ENCODE measurements at regions not wholly inside any gene's neighbourhood (a gene's known extent, or its start where the extent isn't known, plus 50 kb on each side); places are given as distances from the start of the nearest gene placed in this dataset.

- H3K36me3 ChIP-seq (ENCODE audit: control insufficient read depth, insufficient read depth, low read length), result peaks cover 51% of the 10 kb centered on the region
- POLR2A ChIA-PET, result no interaction called here
Measured at GRCh38 chr2:120985174-120985996, 249.7 kb downstream of the GLI2 start.

GRCh38 chr2:120985997-120986651 is 250.5 kb downstream of the GLI2 start:
- CTCF ChIA-PET, result no interaction called here
- POLR2A ChIA-PET, result no interaction called here
- no peak for DNase-seq (ENCODE audit: low read depth)
- H3K4me3 ChIP-seq (ENCODE audit: low read depth, low read length), result no peak overlapping the region
- H3K27me3 ChIP-seq (ENCODE audit: control insufficient read depth, insufficient read depth, low read length), result no peaks in the 10 kb centered on the region
- H3K36me3 ChIP-seq (ENCODE audit: control insufficient read depth, insufficient read depth, low read length), result peaks cover 52% of the 10 kb centered on the region
- TF ChIP-seq CTCF (IDR thresholded peaks at IDR 0.05; ENCODE audit: insufficient read depth, low read depth, low read length), result no peak

More at GRCh38 chr2:120985174-120985996, 249.7 kb downstream of the GLI2 start:
- TF ChIP-seq CTCF (IDR thresholded peaks at IDR 0.05; ENCODE audit: insufficient read depth, low read depth, low read length), result no peak
- DNase-seq (ENCODE audit: low read depth), result no peak
- Histone ChIP-seq H3K4me3 (ENCODE audit: low read depth, low read length) (no peak overlapping the region), H3K27me3 (ENCODE audit: control insufficient read depth, insufficient read depth, low read length) (no peaks in the 10 kb centered on the region)
- CTCF ChIA-PET, result interaction anchor here (0.8 kb wide), 1 partner anchor 289 kb away, joined by 3 read pairs; no protein-coding TSS in a partner anchor

DNA sequence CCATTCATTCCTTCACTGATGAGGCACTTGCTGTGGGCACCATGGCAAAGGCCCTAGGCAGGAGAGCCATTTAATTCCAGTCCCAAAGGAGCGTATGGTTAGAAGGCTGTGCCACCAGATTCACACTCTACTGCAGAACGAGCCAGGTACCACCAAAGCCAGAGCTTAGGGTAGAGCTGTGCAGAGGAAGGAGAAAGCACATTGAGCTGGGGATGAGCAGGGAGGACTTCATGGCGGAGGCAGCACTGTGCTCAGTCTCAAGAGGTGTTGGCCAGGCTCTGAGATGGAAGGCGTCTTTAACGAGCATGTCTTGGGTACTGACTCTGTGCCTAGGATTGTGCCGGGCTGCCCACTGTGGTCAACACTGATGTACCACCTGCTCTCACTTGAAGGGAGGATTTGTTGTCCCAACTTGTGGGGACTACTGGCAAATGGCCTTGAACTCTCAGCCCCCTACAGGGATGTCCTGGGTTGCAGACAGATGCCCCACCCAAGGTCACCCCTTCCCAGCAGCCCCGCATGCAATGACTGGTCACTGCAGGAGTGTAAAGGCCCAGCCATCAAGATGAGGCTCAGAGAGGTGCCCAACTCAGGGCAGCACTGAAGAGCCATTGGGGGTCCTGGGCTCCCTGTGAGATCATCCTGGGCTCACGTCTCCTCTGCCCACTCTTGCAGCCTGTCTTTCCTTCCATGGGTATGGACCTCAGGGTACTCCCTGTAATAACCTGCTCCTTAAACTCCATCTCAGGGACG is 251.4 kb downstream of the GLI2 start:
- no peak overlapping the region for H3K4me3 ChIP-seq (ENCODE audit: low read depth, low read length)
- TF ChIP-seq CTCF (IDR thresholded peaks at IDR 0.05; ENCODE audit: insufficient read depth, low read depth, low read length), result no peak
- CTCF ChIA-PET, result no interaction called here
- no peaks in the 10 kb centered on the region for H3K27me3 ChIP-seq (ENCODE audit: control insufficient read depth, insufficient read depth, low read length)
- POLR2A ChIA-PET, result no interaction called here
- DNase-seq (ENCODE audit: low read depth), result no peak
- H3K36me3 ChIP-seq (ENCODE audit: control insufficient read depth, insufficient read depth, low read length), result peaks cover 57% of the 10 kb centered on the region

GRCh38 chr2:120988051-120988699 is 252.5 kb downstream of the GLI2 start:
- CTCF ChIA-PET, result no interaction called here

More at GRCh38 chr2:120988051-120988699, 252.5 kb downstream of the GLI2 start:
- Histone ChIP-seq H3K4me3 (ENCODE audit: low read depth, low read length) (no peak overlapping the region), H3K27me3 (ENCODE audit: control insufficient read depth, insufficient read depth, low read length) (no peaks in the 10 kb centered on the region), H3K36me3 (ENCODE audit: control insufficient read depth, insufficient read depth, low read length) (peaks cover 55% of the 10 kb centered on the region)
- POLR2A ChIA-PET, result no interaction called here
- no peak for TF ChIP-seq CTCF (IDR thresholded peaks at IDR 0.05; ENCODE audit: insufficient read depth, low read depth, low read length)
- no peak for DNase-seq (ENCODE audit: low read depth)

All from BJ (cell line).